ENCODE measurements at regions not wholly inside any gene's neighbourhood (a gene's known extent, or its start where the extent isn't known, plus 50 kb on each side); places are given as distances from the start of the nearest gene placed in this dataset.

DNA sequence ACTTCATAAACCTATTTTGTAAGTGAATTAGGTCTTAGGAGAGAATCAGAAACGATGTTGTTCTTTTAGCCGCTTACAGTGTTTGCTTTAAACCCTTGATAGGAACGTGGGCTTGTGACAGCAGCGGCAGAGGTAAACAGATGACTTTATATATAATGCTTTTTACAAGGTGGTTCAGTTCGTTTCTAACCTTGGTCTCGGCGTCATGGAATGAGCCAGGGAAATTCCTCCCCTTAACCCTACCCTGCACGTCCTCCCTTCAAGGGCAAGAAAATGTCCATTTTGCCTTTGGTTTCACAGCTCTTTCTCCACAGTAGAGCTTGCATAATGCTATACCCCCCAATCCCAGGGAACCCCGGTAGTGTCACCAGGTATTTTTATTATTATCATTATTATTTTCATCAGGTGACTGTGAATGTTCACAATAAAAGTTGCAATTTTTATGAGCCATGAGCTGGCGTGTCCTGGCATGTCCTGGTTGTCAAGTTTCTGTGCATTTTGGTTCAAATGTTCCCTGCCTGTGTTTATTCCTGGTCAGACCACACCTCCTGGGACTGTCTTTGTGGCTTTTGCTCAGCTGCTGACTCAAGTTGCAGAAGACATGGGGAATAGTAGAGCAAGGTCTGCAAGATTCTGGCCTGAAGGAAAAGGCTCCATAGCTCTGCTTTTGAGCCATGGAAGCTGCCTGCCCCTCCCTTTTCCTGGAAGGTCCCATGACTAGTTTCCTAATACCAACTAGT, 112.8 kb upstream of the BMP2 start:
- TF ChIP-seq POLR2AphosphoS5 (IDR thresholded peaks at IDR 0.05) (no peak), POLR2A (IDR thresholded peaks at IDR 0.05) (no peak)
- TF ChIP-seq, protein P1, sequence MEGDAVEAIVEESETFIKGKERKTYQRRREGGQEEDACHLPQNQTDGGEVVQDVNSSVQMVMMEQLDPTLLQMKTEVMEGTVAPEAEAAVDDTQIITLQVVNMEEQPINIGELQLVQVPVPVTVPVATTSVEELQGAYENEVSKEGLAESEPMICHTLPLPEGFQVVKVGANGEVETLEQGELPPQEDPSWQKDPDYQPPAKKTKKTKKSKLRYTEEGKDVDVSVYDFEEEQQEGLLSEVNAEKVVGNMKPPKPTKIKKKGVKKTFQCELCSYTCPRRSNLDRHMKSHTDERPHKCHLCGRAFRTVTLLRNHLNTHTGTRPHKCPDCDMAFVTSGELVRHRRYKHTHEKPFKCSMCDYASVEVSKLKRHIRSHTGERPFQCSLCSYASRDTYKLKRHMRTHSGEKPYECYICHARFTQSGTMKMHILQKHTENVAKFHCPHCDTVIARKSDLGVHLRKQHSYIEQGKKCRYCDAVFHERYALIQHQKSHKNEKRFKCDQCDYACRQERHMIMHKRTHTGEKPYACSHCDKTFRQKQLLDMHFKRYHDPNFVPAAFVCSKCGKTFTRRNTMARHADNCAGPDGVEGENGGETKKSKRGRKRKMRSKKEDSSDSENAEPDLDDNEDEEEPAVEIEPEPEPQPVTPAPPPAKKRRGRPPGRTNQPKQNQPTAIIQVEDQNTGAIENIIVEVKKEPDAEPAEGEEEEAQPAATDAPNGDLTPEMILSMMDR (IDR thresholded peaks at IDR 0.05) = no peak
